NT2/D1 (cell line): ENCODE measurements at regions not wholly inside any gene's neighbourhood (a gene's known extent, or its start where the extent isn't known, plus 50 kb on each side); places are given as distances from the start of the nearest gene placed in this dataset.

Experiments
- DNase-seq: peaks from one replicate; pipeline ENCODE4 v3.0.0-alpha.2; 2011; ENCODE audit warnings: low read depth, low spot score
- H3K27me3 ChIP-seq: 2 replicates; pipeline ENCODE4 v1.6.0; 2011; ENCODE audit warnings: mild to moderate bottlenecking; ENCODE audit not compliant: insufficient read length, insufficient read depth
- H3K36me3 ChIP-seq: 2 replicates; pipeline ENCODE4 v1.6.1; 2011; ENCODE audit warnings: mild to moderate bottlenecking, low read length, mixed read lengths; ENCODE audit not compliant: insufficient read depth, insufficient read length
- H3K4me1 ChIP-seq: 2 replicates; pipeline ENCODE4 v1.5.1; 2011; ENCODE audit not compliant: insufficient read depth, insufficient read length
- H3K4me3 ChIP-seq: 2 replicates; pipeline ENCODE4 v1.5.1; 2011; ENCODE audit warnings: low read depth; ENCODE audit not compliant: insufficient read length
- H3K9ac ChIP-seq: 2 replicates; pipeline ENCODE4 v1.6.0; 2011; ENCODE audit warnings: low read depth; ENCODE audit not compliant: insufficient read length
- H3K9me3 ChIP-seq: 2 replicates; pipeline ENCODE4 v1.5.1; 2011; ENCODE audit warnings: mild to moderate bottlenecking, low read length; ENCODE audit not compliant: insufficient read depth
- SUZ12 ChIP-seq: IDR thresholded peaks from 2 replicates; pipeline ENCODE4 v1.6.1; 2011; ENCODE audit not compliant: insufficient read length, insufficient read depth; ENCODE audit errors: extremely low read depth
- YY1 ChIP-seq: IDR thresholded peaks from 2 replicates; pipeline ENCODE4 v1.6.1; 2011; ENCODE audit not compliant: insufficient read length, insufficient read depth
- ZNF274 ChIP-seq: IDR thresholded peaks from 2 replicates; pipeline ENCODE4 v1.6.1; 2011; ENCODE audit warnings: mild to moderate bottlenecking, low read depth, low read length

DNA sequence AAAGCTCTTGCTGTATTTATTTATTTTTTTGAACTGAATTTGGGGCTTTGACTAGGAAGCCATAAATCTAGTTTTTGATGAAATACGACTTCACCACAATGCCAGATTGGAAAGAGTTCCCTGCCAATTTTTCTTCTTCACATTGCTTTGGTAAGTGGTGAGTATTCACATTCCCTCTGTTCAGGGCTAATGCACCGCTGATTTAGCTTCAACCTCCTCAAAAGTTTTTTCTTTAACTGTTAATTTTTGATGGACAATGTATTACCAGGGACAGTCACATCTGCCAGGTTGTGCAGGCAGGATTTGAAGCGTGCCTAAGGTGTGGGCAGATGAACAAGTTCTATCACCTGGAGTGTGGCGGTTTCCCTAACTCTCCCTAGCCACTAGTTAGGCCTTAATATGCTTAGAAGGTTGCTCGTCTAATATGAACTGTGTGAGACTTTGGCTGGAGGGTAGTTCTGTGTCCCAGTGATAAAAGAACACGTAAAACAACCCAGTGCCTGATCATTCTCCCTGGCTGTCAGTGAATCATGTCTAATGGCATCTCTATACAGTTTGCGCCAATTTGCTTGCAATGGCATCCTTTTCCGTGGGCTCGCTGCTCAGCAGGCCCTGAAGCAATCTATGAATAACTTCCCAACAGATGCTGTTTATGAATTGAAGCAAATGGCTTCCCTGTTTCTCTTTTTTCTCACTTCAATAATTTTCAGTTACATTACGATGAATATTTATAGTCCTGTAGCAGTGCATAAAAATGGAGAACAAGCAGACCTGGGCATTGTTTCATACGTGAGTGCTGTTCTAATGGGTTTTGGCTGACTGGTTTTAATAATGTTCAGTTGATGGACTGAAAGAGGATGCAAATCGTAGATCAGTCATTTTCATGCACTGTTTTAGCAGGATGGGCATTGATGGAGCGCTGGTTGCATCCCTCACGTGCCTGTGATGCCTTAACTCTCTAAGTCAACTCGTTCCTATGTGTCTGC is 243.2 kb upstream of the SUCLG2 start:
- Histone ChIP-seq H3K27me3 (no peaks in the 10 kb centered on the region), H3K4me3 (no peak overlapping the region), H3K9ac (no peak overlapping the region), H3K9me3 (no peaks in the 10 kb centered on the region), H3K4me1 (no peaks in the 10 kb centered on the region), H3K36me3 (no peaks in the 10 kb centered on the region)
- DNase-seq, result no peak
- TF ChIP-seq YY1 (no peak), ZNF274 (no peak), SUZ12 (no peak)

GRCh38 chr3:67896130-67896529 is 241.7 kb upstream of the SUCLG2 start:
- no peak for TF ChIP-seq YY1
- TF ChIP-seq ZNF274, result no peak
- no peak for TF ChIP-seq SUZ12
- Histone ChIP-seq H3K4me1 (no peaks in the 10 kb centered on the region), H3K36me3 (no peaks in the 10 kb centered on the region), H3K27me3 (no peaks in the 10 kb centered on the region), H3K9ac (no peak overlapping the region), H3K9me3 (no peaks in the 10 kb centered on the region), H3K4me3 (no peak overlapping the region)
- DNase-seq, result no peak

- Histone ChIP-seq H3K36me3 (no peaks in the 10 kb centered on the region), H3K27me3 (no peaks in the 10 kb centered on the region), H3K4me3 (no peak overlapping the region), H3K4me1 (no peaks in the 10 kb centered on the region), H3K9me3 (no peaks in the 10 kb centered on the region), H3K9ac (no peak overlapping the region)
- TF ChIP-seq YY1 (no peak), SUZ12 (no peak), ZNF274 (no peak)
- no peak for DNase-seq
Observed at GRCh38 chr3:67894510-67894909, 240.1 kb upstream of the SUCLG2 start.

GRCh38 chr3:67884345-67884744 is 229.9 kb upstream of the SUCLG2 start:
- Histone ChIP-seq H3K9ac (no peak overlapping the region), H3K4me3 (no peak overlapping the region), H3K9me3 (no peaks in the 10 kb centered on the region; the same call in 1 of the 2 replicates), H3K36me3 (no peaks in the 10 kb centered on the region), H3K27me3 (no peaks in the 10 kb centered on the region), H3K4me1 (no peaks in the 10 kb centered on the region)
- DNase-seq, result no peak
- no peak for TF ChIP-seq YY1
- no peak for TF ChIP-seq ZNF274
- TF ChIP-seq SUZ12, result no peak

DNA sequence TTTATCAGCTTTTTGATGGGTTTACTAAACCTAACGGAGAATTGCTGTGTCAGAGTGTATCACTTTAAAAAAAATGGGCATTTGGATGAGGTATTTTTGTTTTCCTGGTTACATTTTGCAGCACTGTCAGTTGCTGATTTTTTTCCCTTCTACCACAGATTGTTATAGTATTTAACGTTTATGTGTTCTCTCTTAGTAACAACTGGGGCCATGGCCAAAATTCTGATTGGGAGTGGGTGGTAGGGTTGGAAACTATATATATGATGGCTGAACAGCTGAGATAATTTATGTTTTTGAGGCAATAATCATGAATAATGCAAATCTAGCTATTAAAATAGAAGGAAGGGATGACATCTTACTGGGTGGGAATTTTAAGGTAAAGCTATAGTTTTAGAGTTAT is 229.4 kb upstream of the SUCLG2 start:
- Histone ChIP-seq H3K4me3 (no peak overlapping the region), H3K27me3 (no peaks in the 10 kb centered on the region), H3K9ac (no peak overlapping the region), H3K36me3 (no peaks in the 10 kb centered on the region), H3K4me1 (no peaks in the 10 kb centered on the region), H3K9me3 (no peaks in the 10 kb centered on the region; the same call in 1 of the 2 replicates)
- no peak for DNase-seq
- TF ChIP-seq ZNF274 (no peak), SUZ12 (no peak), YY1 (no peak)

- H3K4me1 ChIP-seq, result no peaks in the 10 kb centered on the region
- H3K27me3 ChIP-seq, result no peaks in the 10 kb centered on the region
- DNase-seq, result no peak
- H3K4me3 ChIP-seq, result no peak overlapping the region
- TF ChIP-seq ZNF274 (no peak), YY1 (no peak), SUZ12 (no peak)
- no peaks in the 10 kb centered on the region for H3K36me3 ChIP-seq
- no peaks in the 10 kb centered on the region; the same call in 1 of the 2 replicates for H3K9me3 ChIP-seq
- H3K9ac ChIP-seq, result no peak overlapping the region
Observed at GRCh38 chr3:67882981-67883380, 228.6 kb upstream of the SUCLG2 start.

- Histone ChIP-seq H3K36me3 (no peaks in the 10 kb centered on the region), H3K9ac (no peak overlapping the region), H3K4me3 (no peak overlapping the region), H3K9me3 (no peaks in the 10 kb centered on the region), H3K27me3 (no peaks in the 10 kb centered on the region), H3K4me1 (no peaks in the 10 kb centered on the region)
- no peak for DNase-seq
- TF ChIP-seq YY1, result no peak
- TF ChIP-seq SUZ12, result no peak
- no peak for TF ChIP-seq ZNF274
Observed at GRCh38 chr3:67876261-67876660, 221.8 kb upstream of the SUCLG2 start.
